ENCODE measurements at regions not wholly inside any gene's neighbourhood (a gene's known extent, or its start where the extent isn't known, plus 50 kb on each side); places are given as distances from the start of the nearest gene placed in this dataset.

GRCh38 chrX:63961964-63962363, 176.9 kb upstream of the ARHGEF9 start:
- TF ChIP-seq POLR2A (IDR thresholded peaks at IDR 0.05) = no peak
- TF ChIP-seq, protein P1, sequence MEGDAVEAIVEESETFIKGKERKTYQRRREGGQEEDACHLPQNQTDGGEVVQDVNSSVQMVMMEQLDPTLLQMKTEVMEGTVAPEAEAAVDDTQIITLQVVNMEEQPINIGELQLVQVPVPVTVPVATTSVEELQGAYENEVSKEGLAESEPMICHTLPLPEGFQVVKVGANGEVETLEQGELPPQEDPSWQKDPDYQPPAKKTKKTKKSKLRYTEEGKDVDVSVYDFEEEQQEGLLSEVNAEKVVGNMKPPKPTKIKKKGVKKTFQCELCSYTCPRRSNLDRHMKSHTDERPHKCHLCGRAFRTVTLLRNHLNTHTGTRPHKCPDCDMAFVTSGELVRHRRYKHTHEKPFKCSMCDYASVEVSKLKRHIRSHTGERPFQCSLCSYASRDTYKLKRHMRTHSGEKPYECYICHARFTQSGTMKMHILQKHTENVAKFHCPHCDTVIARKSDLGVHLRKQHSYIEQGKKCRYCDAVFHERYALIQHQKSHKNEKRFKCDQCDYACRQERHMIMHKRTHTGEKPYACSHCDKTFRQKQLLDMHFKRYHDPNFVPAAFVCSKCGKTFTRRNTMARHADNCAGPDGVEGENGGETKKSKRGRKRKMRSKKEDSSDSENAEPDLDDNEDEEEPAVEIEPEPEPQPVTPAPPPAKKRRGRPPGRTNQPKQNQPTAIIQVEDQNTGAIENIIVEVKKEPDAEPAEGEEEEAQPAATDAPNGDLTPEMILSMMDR (IDR thresholded peaks at IDR 0.05) = no peak
